ENCODE measurements at regions not wholly inside any gene's neighbourhood (a gene's known extent, or its start where the extent isn't known, plus 50 kb on each side); places are given as distances from the start of the nearest gene placed in this dataset.

GRCh38 chr7:9017286-9017685, 583.9 kb downstream of the NXPH1 start:
- no peak for TF ChIP-seq ZFX (IDR thresholded peaks at IDR 0.05; ENCODE audit: borderline replicate concordance)
- TF ChIP-seq, protein P1, sequence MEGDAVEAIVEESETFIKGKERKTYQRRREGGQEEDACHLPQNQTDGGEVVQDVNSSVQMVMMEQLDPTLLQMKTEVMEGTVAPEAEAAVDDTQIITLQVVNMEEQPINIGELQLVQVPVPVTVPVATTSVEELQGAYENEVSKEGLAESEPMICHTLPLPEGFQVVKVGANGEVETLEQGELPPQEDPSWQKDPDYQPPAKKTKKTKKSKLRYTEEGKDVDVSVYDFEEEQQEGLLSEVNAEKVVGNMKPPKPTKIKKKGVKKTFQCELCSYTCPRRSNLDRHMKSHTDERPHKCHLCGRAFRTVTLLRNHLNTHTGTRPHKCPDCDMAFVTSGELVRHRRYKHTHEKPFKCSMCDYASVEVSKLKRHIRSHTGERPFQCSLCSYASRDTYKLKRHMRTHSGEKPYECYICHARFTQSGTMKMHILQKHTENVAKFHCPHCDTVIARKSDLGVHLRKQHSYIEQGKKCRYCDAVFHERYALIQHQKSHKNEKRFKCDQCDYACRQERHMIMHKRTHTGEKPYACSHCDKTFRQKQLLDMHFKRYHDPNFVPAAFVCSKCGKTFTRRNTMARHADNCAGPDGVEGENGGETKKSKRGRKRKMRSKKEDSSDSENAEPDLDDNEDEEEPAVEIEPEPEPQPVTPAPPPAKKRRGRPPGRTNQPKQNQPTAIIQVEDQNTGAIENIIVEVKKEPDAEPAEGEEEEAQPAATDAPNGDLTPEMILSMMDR (IDR thresholded peaks at IDR 0.05) = no peak
- no peak overlapping the region for H3K27ac ChIP-seq

DNA sequence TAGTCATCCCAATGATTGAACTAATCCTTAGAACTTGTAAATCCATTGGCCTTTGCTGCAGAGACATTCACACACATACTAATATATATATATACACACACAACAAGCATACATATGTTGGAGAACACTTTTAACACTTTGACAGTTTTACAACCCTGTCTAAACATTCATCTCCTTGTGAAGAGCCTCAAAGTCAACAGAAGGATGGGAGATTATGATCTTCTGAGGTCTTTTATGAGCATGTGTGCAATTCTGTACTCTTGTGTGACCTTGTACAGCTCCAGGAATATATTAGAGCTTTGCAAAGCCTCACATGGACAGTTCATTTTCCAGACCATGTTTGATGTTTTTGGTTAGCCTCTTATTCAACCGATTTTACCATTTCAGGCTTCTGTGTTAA, 589.0 kb downstream of the NXPH1 start:
- no peak for TF ChIP-seq ZFX (IDR thresholded peaks at IDR 0.05; ENCODE audit: borderline replicate concordance)
- TF ChIP-seq, protein P1 (IDR thresholded peaks at IDR 0.05) = no peak
- H3K27ac ChIP-seq = no peak overlapping the region

DNA sequence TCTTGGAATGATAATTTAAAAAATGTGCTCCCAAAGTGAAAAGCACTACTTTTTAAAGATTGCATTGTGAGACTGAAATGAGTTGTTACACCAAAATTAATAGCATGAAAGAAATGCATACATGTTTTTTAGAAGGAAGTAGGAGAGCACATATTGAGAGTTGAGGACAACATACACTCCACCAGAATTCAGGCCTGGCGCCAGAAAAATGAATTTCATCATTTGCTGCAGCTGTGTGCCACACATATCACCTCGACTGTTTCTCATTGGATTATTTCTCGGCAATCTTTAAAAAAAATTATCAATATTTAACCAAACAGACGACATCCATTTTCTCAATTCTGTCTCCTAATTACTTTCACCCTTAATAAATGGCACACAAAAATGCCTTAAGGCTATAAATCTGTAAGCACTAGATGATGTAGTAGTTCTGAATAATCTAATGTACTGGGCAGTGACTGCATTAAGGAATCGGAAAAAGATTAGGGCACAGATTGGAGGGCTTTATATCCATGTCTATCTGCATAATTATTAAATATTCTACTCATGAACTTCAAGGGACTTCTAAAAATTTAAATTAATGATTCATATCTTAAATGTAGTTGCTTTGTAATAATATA, 590.4 kb downstream of the NXPH1 start:
- H3K27ac ChIP-seq = no peak overlapping the region
- TF ChIP-seq, protein P1 (IDR thresholded peaks at IDR 0.05) = no peak
- no peak for TF ChIP-seq ZFX (IDR thresholded peaks at IDR 0.05; ENCODE audit: borderline replicate concordance)

GRCh38 chr7:9026121-9026520, 592.7 kb downstream of the NXPH1 start:
- no peak for TF ChIP-seq ZFX (IDR thresholded peaks at IDR 0.05; ENCODE audit: borderline replicate concordance)
- TF ChIP-seq, protein P1 (IDR thresholded peaks at IDR 0.05) = no peak

DNA sequence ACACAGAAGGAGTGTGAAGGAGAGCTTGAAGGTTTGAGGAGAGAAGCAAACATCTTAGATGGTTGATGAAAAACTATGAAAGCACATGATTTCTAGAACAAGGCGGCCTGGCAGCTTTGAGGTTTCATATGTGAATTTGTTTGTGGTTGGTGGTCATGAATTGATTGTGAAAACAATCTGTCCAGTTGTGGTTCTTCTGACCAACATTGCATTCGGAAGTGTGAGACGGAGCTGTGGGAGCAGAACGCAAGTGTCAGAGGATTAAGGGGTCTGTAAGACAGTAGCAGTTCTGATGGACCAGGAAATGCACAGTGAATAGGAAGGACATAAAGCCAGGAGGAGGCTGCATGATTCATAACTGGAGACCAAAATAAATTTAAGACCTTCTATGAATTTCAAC, 594.6 kb downstream of the NXPH1 start:
- no peak overlapping the region for H3K27ac ChIP-seq
- TF ChIP-seq, protein P1 (IDR thresholded peaks at IDR 0.05) = no peak
- no peak for TF ChIP-seq ZFX (IDR thresholded peaks at IDR 0.05; ENCODE audit: borderline replicate concordance)

More at GRCh38 chr7:9026121-9026520, 592.7 kb downstream of the NXPH1 start:
- H3K27ac ChIP-seq = no peak overlapping the region

DNA sequence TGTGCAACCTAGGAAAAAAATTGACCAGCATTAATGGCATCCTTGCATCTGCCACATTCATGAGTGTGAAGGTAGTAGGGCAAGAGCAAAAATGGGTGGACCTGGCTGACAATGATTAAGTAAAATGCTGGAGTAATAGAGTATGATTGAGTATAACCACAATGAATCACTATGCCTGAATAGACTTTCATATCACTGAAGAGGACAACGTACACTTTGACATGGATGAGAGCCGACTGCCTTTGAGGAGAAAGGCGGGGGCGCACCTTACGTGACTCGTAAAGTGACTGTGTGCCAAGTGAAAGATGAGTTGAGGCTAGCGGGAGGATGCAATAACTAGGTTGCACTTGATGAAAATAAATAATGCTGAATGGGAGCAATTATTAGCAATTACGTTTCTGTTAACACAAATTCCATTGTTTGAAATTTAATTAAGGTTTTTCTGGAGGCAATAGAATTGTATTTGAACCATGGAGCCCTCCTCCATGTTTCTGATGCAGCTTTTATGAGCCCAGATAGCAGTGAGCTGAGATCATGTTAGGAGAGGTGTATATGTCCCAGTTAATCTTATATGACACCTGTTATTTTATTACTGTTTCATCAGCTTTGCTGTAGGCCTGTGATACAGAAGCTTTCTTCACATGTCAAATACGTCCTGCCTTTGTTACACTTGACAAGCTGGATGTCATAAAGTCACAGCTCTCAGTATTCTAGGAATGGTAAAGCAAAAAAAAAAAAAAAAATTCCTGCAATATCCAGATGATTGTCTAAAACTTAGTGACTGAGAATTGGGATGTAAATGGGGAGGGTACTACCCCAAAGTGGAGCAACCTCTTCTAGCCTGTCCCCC, 596.5 kb downstream of the NXPH1 start:
- no peak for TF ChIP-seq ZFX (IDR thresholded peaks at IDR 0.05; ENCODE audit: borderline replicate concordance)
- TF ChIP-seq, protein P1 (IDR thresholded peaks at IDR 0.05) = no peak
- H3K27ac ChIP-seq = no peak overlapping the region

DNA sequence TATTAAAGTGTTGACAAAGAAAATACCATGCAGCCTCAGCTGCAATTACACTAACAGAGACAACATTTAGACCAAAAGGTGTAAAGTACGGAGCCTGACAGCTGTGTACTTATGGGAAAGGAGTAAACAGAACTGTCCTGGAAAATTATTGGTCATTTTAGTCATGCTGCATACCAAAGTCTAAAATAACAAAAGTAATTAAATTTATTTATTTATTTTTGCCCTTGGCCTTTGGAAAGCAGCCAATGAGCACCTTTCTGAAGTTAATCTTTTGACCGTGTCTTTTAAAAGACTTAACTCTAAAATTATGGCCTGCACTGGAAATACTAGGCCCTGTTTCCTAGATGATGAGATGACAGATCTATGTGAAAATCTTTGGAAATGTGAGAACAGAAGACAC, 597.6 kb downstream of the NXPH1 start:
- TF ChIP-seq ZFX (IDR thresholded peaks at IDR 0.05; ENCODE audit: borderline replicate concordance) = no peak
- TF ChIP-seq, protein P1 (IDR thresholded peaks at IDR 0.05) = no peak
- no peak overlapping the region for H3K27ac ChIP-seq
